ENCODE measurements at regions not wholly inside any gene's neighbourhood (a gene's known extent, or its start where the extent isn't known, plus 50 kb on each side); places are given as distances from the start of the nearest gene placed in this dataset.

GRCh38 chr17:34045990-34046389 is 209.1 kb upstream of the CCL2 start:
- H3K4me3 ChIP-seq (ENCODE audit: low read depth, low read length), result no peak overlapping the region
- TF ChIP-seq CTCF (conservative IDR thresholded peaks at IDR 0.05; ENCODE audit: low read depth, low read length), result no peak
- DNase-seq (ENCODE audit: low read depth), result no peak

GRCh38 chr17:34051046-34051445 is 204.0 kb upstream of the CCL2 start:
- H3K4me3 ChIP-seq (ENCODE audit: low read depth, low read length), result no peak overlapping the region
- no peak for TF ChIP-seq CTCF (conservative IDR thresholded peaks at IDR 0.05; ENCODE audit: low read depth, low read length)
- no peak for DNase-seq (ENCODE audit: low read depth)

GRCh38 chr17:34054495-34054894 is 200.6 kb upstream of the CCL2 start:
- no peak overlapping the region for H3K4me3 ChIP-seq (ENCODE audit: low read depth, low read length)
- no peak for DNase-seq (ENCODE audit: low read depth)
- TF ChIP-seq CTCF (conservative IDR thresholded peaks at IDR 0.05; ENCODE audit: low read depth, low read length), result no peak

GRCh38 chr17:34055606-34056005 is 199.5 kb upstream of the CCL2 start:
- no peak for DNase-seq (ENCODE audit: low read depth)
- no peak for TF ChIP-seq CTCF (conservative IDR thresholded peaks at IDR 0.05; ENCODE audit: low read depth, low read length)
- no peak overlapping the region for H3K4me3 ChIP-seq (ENCODE audit: low read depth, low read length)

GRCh38 chr17:34059423-34060220 is 195.5 kb upstream of the CCL2 start:
- no peak for TF ChIP-seq CTCF (conservative IDR thresholded peaks at IDR 0.05; ENCODE audit: low read depth, low read length)
- H3K4me3 ChIP-seq (ENCODE audit: low read depth, low read length), result no peak overlapping the region
- DNase-seq (ENCODE audit: low read depth), result no peak

GRCh38 chr17:34066528-34066927 is 188.6 kb upstream of the CCL2 start:
- DNase-seq (ENCODE audit: low read depth), result no peak
- no peak for TF ChIP-seq CTCF (conservative IDR thresholded peaks at IDR 0.05; ENCODE audit: low read depth, low read length)
- H3K4me3 ChIP-seq (ENCODE audit: low read depth, low read length), result no peak overlapping the region

- no peak overlapping the region for H3K4me3 ChIP-seq (ENCODE audit: low read depth, low read length)
- no peak for TF ChIP-seq CTCF (conservative IDR thresholded peaks at IDR 0.05; ENCODE audit: low read depth, low read length)
- DNase-seq (ENCODE audit: low read depth), result no peak
These were observed 188.1 kb upstream of the CCL2 start for GRCh38 chr17:34067011-34067410.
